GM12878 (cell line): ENCODE measurements at regions not wholly inside any gene's neighbourhood (a gene's known extent, or its start where the extent isn't known, plus 50 kb on each side); places are given as distances from the start of the nearest gene placed in this dataset.

Experiments used
- ATAC-seq: fragments of 200-7000 bp; cut with Tn5 transposase; 3 replicates; pipeline ENCODE4 v1.9.1; 2020; ENCODE audit warnings: mild to moderate bottlenecking, moderate library complexity
- BruUV-seq: library from RNA; stranded (reverse); fragments of 400-500 nt; replicated peaks from 2 replicates; lab custom pipeline; 2021; lab: Mats Ljungman, UMichigan
- CTCF ChIA-PET: fragments of 300-600 bp; sonication (Branson Sonifier 250); formaldehyde crosslinking; extraction: SDS; loops from one replicate; lab custom pipeline; 2021; ENCODE audit warnings: inconsistent platforms; lab: Yijun Ruan, JAX
- POLR2A ChIA-PET: fragments of 350-600 bp; formaldehyde crosslinking; extraction: SDS; loops from one replicate; lab custom pipeline; 2021; ENCODE audit warnings: inconsistent platforms; lab: Charles Lee
- RAD21 ChIA-PET: fragments of 300-600 bp; sonication (Branson Sonifier 250); formaldehyde crosslinking; loops from one replicate; lab custom pipeline; 2023; ENCODE audit warnings: antibody characterized with exemption; ENCODE audit not compliant: unreplicated experiment; lab: Charles Lee
- SMC1A ChIA-PET: fragments of 300-600 bp; sonication (Branson Sonifier 250); formaldehyde crosslinking; loops from one replicate; lab custom pipeline; 2023; ENCODE audit not compliant: unreplicated experiment, uncharacterized antibody; lab: Charles Lee
- DNase-seq: peaks from one replicate; pipeline ENCODE4 v3.0.0-alpha.2; 2011; ENCODE audit warnings: low read depth, low spot score
- FAIRE-seq: peaks from 3 replicates; lab custom pipeline; 2011; peaks lifted over from hg19 to GRCh38; lab: Jason Lieb, UNC
- H2AFZ ChIP-seq: 2 replicates; pipeline ENCODE4 v1.6.0; 2011; ENCODE audit warnings: low read depth, low read length, control low read depth; ENCODE audit not compliant: control insufficient read depth
- H3K27ac ChIP-seq: 2 replicates; pipeline ENCODE4 v1.5.1; 2011; ENCODE audit warnings: control low read depth; ENCODE audit not compliant: control insufficient read depth, insufficient read depth
- H3K27me3 ChIP-seq, 2 experiments: replicated peaks in 1 of 2; 2 replicates each; pipeline versions ENCODE4 v1.6.0 to v1.6.1; 2011; ENCODE audit warnings: low read length in 1 of 2; ENCODE audit not compliant: control insufficient read depth in 2 of 2, insufficient read depth in 2 of 2
- H3K36me3 ChIP-seq, 2 experiments: 2 replicates each; pipeline ENCODE4 v1.5.1; 2011; ENCODE audit warnings: low read length in 1 of 2; ENCODE audit not compliant: control insufficient read depth in 2 of 2, insufficient read depth in 2 of 2
- H3K4me1 ChIP-seq: 2 replicates; pipeline ENCODE4 v1.6.1; 2011; ENCODE audit warnings: mild to moderate bottlenecking, low read length, moderate library complexity, mixed read lengths; ENCODE audit not compliant: control insufficient read depth, insufficient read depth
- H3K4me2 ChIP-seq: 2 replicates; pipeline ENCODE4 v1.6.0; 2011; ENCODE audit warnings: control low read depth; ENCODE audit not compliant: control insufficient read depth, insufficient read depth
- H3K4me3 ChIP-seq: fragments of 200-600 bp; sonication (generic); 2 replicates; pipeline ENCODE4 v1.5.1; 2016
- H3K79me2 ChIP-seq: 2 replicates; pipeline ENCODE4 v1.6.0; 2011; ENCODE audit warnings: low read length; ENCODE audit not compliant: control insufficient read depth, insufficient read depth
- H3K9ac ChIP-seq: 2 replicates; pipeline ENCODE4 v1.8.0; 2011; ENCODE audit warnings: low read length, control low read depth, mixed read lengths; ENCODE audit not compliant: control insufficient read depth, insufficient read depth
- H3K9me3 ChIP-seq: replicated peaks from 3 replicates; pipeline ENCODE4 v1.5.1; 2011; ENCODE audit warnings: mild to moderate bottlenecking, low read length; ENCODE audit not compliant: control insufficient read depth, insufficient read depth
- H4K20me1 ChIP-seq: 2 replicates; pipeline ENCODE4 v1.6.0; 2011; ENCODE audit not compliant: control insufficient read depth, insufficient read depth
- BRCA1 ChIP-seq: IDR thresholded peaks from 2 replicates; pipeline ENCODE4 v1.6.1; 2011; ENCODE audit warnings: low read depth, low read length, improper control_type of control experiment
- IKZF2 ChIP-seq, 2 experiments: fragments of 450-650 bp; IDR thresholded peaks; 2 replicates each; pipeline ENCODE4 v1.6.1; 2017; ENCODE audit warnings: mild to moderate bottlenecking in 2 of 2, moderate library complexity in 2 of 2
- KLF5 ChIP-seq: fragments of 450-650 bp; IDR thresholded peaks from 2 replicates; pipeline ENCODE4 v1.6.1; 2014; ENCODE audit warnings: mild to moderate bottlenecking; ENCODE audit not compliant: partially characterized antibody
- NFIC ChIP-seq: IDR thresholded peaks from 2 replicates; pipeline ENCODE4 v1.6.1; 2012; ENCODE audit warnings: low read depth, mild to moderate bottlenecking, inconsistent platforms, low read length, moderate library complexity
- SREBF2 ChIP-seq: IDR thresholded peaks from 2 replicates; pipeline ENCODE4 v1.6.1; 2012; ENCODE audit warnings: mild to moderate bottlenecking, low read length
- SUPT20H ChIP-seq: IDR thresholded peaks from 2 replicates; pipeline ENCODE4 v1.6.1; 2011; ENCODE audit warnings: low read depth, mild to moderate bottlenecking, low read length, moderate library complexity, borderline replicate concordance; ENCODE audit not compliant: control insufficient read depth
- SUZ12 ChIP-seq: fragments of 200-600 bp; sonication (generic); IDR thresholded peaks from one replicate; pipeline ENCODE4 v1.6.1; 2018; ENCODE audit warnings: antibody characterized with exemption, mild to moderate bottlenecking; ENCODE audit not compliant: unreplicated experiment
- WGBS: methylation state at CpG from one replicate; pipeline ENCODE4 v1.1.6; 2016; ENCODE audit warnings: low lambda C conversion rate; ENCODE audit not compliant: insufficient replicate concordance, insufficient coverage; ENCODE audit errors: missing lambda C conversion rate; 5-methylcytosine and 5-hydroxymethylcytosine counted together
- in situ Hi-C: fragments of 300-500 bp; cut with MboI; formaldehyde crosslinking; loops from 9 replicates; pipeline ENCODE4 v1.14.3; 2018; ENCODE audit warnings: mixed read lengths
- intact Hi-C: fragments of 100-400 bp; cut with micrococcal nuclease; formaldehyde crosslinking; loops from one replicate; pipeline ENCODE4 v1.14.2; 2022; ENCODE audit not compliant: unreplicated experiment
- TF ChIP-seq, protein P1 (sequence below): fragments of 450-650 bp; IDR thresholded peaks from 2 replicates; pipeline ENCODE4 v1.6.1; 2017; ENCODE audit warnings: antibody characterized with exemption, mild to moderate bottlenecking, moderate library complexity

DNA sequence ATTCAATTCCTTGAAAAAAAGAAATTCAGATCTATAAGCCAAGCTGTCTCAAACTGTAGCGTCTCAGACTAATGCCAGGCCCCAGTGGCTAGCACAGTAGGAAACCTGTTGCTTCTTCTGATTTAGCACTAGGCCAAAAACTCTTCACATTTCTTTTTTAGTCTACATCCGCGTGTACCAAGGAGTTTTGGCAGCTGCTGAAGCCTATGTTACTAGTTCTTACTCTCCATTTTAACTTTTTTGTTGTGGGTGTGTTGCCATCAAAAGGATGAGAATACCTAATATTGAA lies 65.0 kb upstream of the BTN3A2 start:
- H4K20me1 ChIP-seq = no peaks in the 10 kb centered on the region
- DNase-seq (no peak), ATAC-seq (no peak), FAIRE-seq (no peak)
- in situ Hi-C loops = no loop called here
- 97% methylated on average over 3 of the region's 3 CpGs for WGBS
- no peak overlapping the region for H3K27ac ChIP-seq
- no peaks in the 10 kb centered on the region for H3K9me3 ChIP-seq
- H3K79me2 ChIP-seq = no peaks in the 10 kb centered on the region
- no peaks in the 10 kb centered on the region for H3K27me3 ChIP-seq
- no TSS peak for BruUV-seq
- ChIA-PET CTCF (no interaction called here), SMC1A (interaction anchor here (1.0 to 1.8 kb wide), 3 partner anchors 10 to 23 kb away, joined by 3 to 4 read pairs (median 3); a partner anchor contains a TSS), POLR2A (interaction anchor here (0.5 to 1.3 kb wide), 2 partner anchors 25 to 34 kb away, joined by 4 to 5 read pairs; no protein-coding TSS in a partner anchor), RAD21 (interaction anchor here (2.0 kb wide), 1 partner anchor 9 kb away, joined by 8 read pairs; no protein-coding TSS in a partner anchor)
- H3K4me1 ChIP-seq = peaks cover 8% of the 10 kb centered on the region
- no peak overlapping the region for H3K9ac ChIP-seq
- no peak overlapping the region for H3K4me2 ChIP-seq
- intact Hi-C loops = no loop called here
- H3K36me3 ChIP-seq = no peaks in the 10 kb centered on the region
- H2AFZ ChIP-seq = no peak overlapping the region
- no peak overlapping the region for H3K4me3 ChIP-seq
- no peak for TF ChIP-seq IKZF2 (IDR thresholded peaks at IDR 0.05)
- no peak for TF ChIP-seq SREBF2
- no peak for TF ChIP-seq NFIC
- no peak for TF ChIP-seq BRCA1
- TF ChIP-seq SUZ12 = no peak
- TF ChIP-seq, protein P1, sequence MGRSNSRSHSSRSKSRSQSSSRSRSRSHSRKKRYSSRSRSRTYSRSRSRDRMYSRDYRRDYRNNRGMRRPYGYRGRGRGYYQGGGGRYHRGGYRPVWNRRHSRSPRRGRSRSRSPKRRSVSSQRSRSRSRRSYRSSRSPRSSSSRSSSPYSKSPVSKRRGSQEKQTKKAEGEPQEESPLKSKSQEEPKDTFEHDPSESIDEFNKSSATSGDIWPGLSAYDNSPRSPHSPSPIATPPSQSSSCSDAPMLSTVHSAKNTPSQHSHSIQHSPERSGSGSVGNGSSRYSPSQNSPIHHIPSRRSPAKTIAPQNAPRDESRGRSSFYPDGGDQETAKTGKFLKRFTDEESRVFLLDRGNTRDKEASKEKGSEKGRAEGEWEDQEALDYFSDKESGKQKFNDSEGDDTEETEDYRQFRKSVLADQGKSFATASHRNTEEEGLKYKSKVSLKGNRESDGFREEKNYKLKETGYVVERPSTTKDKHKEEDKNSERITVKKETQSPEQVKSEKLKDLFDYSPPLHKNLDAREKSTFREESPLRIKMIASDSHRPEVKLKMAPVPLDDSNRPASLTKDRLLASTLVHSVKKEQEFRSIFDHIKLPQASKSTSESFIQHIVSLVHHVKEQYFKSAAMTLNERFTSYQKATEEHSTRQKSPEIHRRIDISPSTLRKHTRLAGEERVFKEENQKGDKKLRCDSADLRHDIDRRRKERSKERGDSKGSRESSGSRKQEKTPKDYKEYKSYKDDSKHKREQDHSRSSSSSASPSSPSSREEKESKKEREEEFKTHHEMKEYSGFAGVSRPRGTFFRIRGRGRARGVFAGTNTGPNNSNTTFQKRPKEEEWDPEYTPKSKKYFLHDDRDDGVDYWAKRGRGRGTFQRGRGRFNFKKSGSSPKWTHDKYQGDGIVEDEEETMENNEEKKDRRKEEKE = no peak
- TF ChIP-seq SUPT20H = no peak
- no peak for TF ChIP-seq KLF5
